IMR-90 (cell line): ENCODE measurements at regions not wholly inside any gene's neighbourhood (a gene's known extent, or its start where the extent isn't known, plus 50 kb on each side); places are given as distances from the start of the nearest gene placed in this dataset.

Source experiments
- ATAC-seq: fragments of 200-7000 bp; cut with Tn5 transposase; 2 replicates; pipeline ENCODE4 v1.9.1; 2020; ENCODE audit warnings: low read depth, mild to moderate bottlenecking, moderate library complexity
- BruUV-seq: library from RNA; stranded (reverse); fragments of 400-500 nt; replicated peaks from 2 replicates; lab custom pipeline; 2021; lab: Mats Ljungman, UMichigan
- CTCF ChIA-PET: fragments of 300-600 bp; formaldehyde crosslinking; extraction: SDS; loops from one replicate; lab custom pipeline; 2021; ENCODE audit warnings: antibody characterized with exemption; lab: Yijun Ruan, JAX
- POLR2A ChIA-PET: fragments of 300-600 bp; sonication (Branson Sonifier 250); formaldehyde crosslinking; loops from one replicate; lab custom pipeline; 2022; ENCODE audit warnings: antibody characterized with exemption; ENCODE audit not compliant: unreplicated experiment; lab: Charles Lee
- DNase-seq: peaks from one replicate; pipeline ENCODE4 v3.0.0; 2013
- H2AFZ ChIP-seq: replicated peaks from 2 replicates; pipeline ENCODE3; 2013; ENCODE audit warnings: low read length, mild to moderate bottlenecking; ENCODE audit not compliant: poor library complexity
- H2AK5ac ChIP-seq: 2 replicates; pipeline ENCODE4 v1.6.1; 2013; ENCODE audit warnings: low read depth, low read length, inconsistent platforms
- H2AK9ac ChIP-seq: replicated peaks from 2 replicates; pipeline ENCODE3; 2013; ENCODE audit warnings: mild to moderate bottlenecking, low read depth, low read length, moderate library complexity; ENCODE audit not compliant: poor library complexity
- H2BK120ac ChIP-seq: 2 replicates; pipeline ENCODE4 v1.6.1; 2013; ENCODE audit warnings: low read depth, low read length, inconsistent platforms
- H2BK15ac ChIP-seq: 3 replicates; pipeline ENCODE4 v1.6.1; 2013; ENCODE audit warnings: low read depth, low read length, inconsistent platforms
- H2BK20ac ChIP-seq: 2 replicates; pipeline ENCODE4 v1.6.1; 2013; ENCODE audit warnings: low read depth, mild to moderate bottlenecking, inconsistent platforms, low read length, moderate library complexity
- H2BK5ac ChIP-seq: 2 replicates; pipeline ENCODE4 v1.6.1; 2013; ENCODE audit warnings: mild to moderate bottlenecking, low read depth, low read length, inconsistent platforms; ENCODE audit not compliant: poor library complexity, severe bottlenecking
- H3K14ac ChIP-seq: replicated peaks from 2 replicates; pipeline ENCODE4 v1.6.1; 2013; ENCODE audit warnings: low read depth, low read length, inconsistent platforms
- H3K18ac ChIP-seq: 2 replicates; pipeline ENCODE4 v1.6.1; 2013; ENCODE audit warnings: low read depth, low read length, control low read depth
- H3K23ac ChIP-seq: 2 replicates; pipeline ENCODE4 v1.6.1; 2013; ENCODE audit warnings: low read depth, low read length, inconsistent platforms
- H3K27ac ChIP-seq: 2 replicates; pipeline ENCODE4 v1.5.1; 2013; ENCODE audit warnings: mild to moderate bottlenecking, control low read depth, low read length; ENCODE audit not compliant: insufficient read depth
- H3K27me3 ChIP-seq: 2 replicates; pipeline ENCODE4 v1.6.1; 2013; ENCODE audit warnings: low read length; ENCODE audit not compliant: control insufficient read depth, insufficient read depth
- H3K36me3 ChIP-seq: 2 replicates; pipeline ENCODE4 v1.6.1; 2013; ENCODE audit warnings: low read length, mixed read lengths; ENCODE audit not compliant: control insufficient read depth, insufficient read depth
- H3K4ac ChIP-seq: 2 replicates; pipeline ENCODE4 v1.6.1; 2013; ENCODE audit warnings: low read depth, low read length, inconsistent platforms
- H3K4me1 ChIP-seq: 2 replicates; pipeline ENCODE4 v1.6.1; 2013; ENCODE audit warnings: low read length, mixed read lengths; ENCODE audit not compliant: control insufficient read depth, insufficient read depth
- H3K4me2 ChIP-seq: 2 replicates; pipeline ENCODE4 v1.6.1; 2013; ENCODE audit warnings: low read depth, mild to moderate bottlenecking, control low read depth, low read length, moderate library complexity
- H3K4me3 ChIP-seq: 2 replicates; pipeline ENCODE4 v1.5.1; 2013; ENCODE audit warnings: low read depth, mild to moderate bottlenecking, control low read depth, low read length, moderate library complexity; ENCODE audit not compliant: insufficient read depth
- H3K56ac ChIP-seq: 2 replicates; pipeline ENCODE4 v1.6.1; 2013; ENCODE audit warnings: low read length, inconsistent platforms; ENCODE audit not compliant: insufficient read depth; ENCODE audit errors: extremely low read depth
- H3K79me1 ChIP-seq, 2 experiments: 2 replicates each; pipeline ENCODE4 v1.6.1; 2013; ENCODE audit warnings: low read length in 2 of 2, inconsistent platforms in 1 of 2, low read depth in 1 of 2
- H3K9ac ChIP-seq: 2 replicates; pipeline ENCODE4 v1.6.1; 2013; ENCODE audit warnings: low read depth, low read length, control low read depth
- H3K9me1 ChIP-seq: 2 replicates; pipeline ENCODE4 v1.6.1; 2013; ENCODE audit warnings: low read length, inconsistent platforms; ENCODE audit not compliant: insufficient read depth
- H3K9me3 ChIP-seq: 2 replicates; pipeline ENCODE4 v1.6.1; 2013; ENCODE audit warnings: low read length; ENCODE audit not compliant: control insufficient read depth, insufficient read depth
- H4K20me1 ChIP-seq: 2 replicates; pipeline ENCODE4 v1.6.1; 2013; ENCODE audit warnings: low read length, inconsistent platforms; ENCODE audit not compliant: insufficient read depth
- H4K5ac ChIP-seq: 2 replicates; pipeline ENCODE4 v1.6.1; 2013; ENCODE audit warnings: mild to moderate bottlenecking, low read depth, low read length, control low read depth
- H4K8ac ChIP-seq, 2 experiments: 2 replicates each; pipeline ENCODE4 v1.6.1; 2013; ENCODE audit warnings: low read depth in 2 of 2, low read length in 2 of 2, control low read depth in 1 of 2, inconsistent platforms in 1 of 2
- H4K91ac ChIP-seq: 2 replicates; pipeline ENCODE4 v1.6.1; 2013; ENCODE audit warnings: low read depth, low read length, inconsistent platforms; ENCODE audit not compliant: insufficient read depth
- NFE2L2 ChIP-seq: fragments of 150-350 bp; IDR thresholded peaks from 2 replicates; pipeline ENCODE4 v1.6.1; 2016; ENCODE audit warnings: low read depth, mild to moderate bottlenecking, low read length
- POLR2A ChIP-seq: IDR thresholded peaks from 2 replicates; pipeline ENCODE4 v1.6.1; 2012; ENCODE audit warnings: mild to moderate bottlenecking, low read depth, low read length
- WGBS, 2 experiments: methylation state at CpG; one replicate each; pipeline versions ENCODE4 v1.1.5 to v1.1.7; 2013; ENCODE audit warnings: missing lambda C conversion rate in 2 of 2; ENCODE audit not compliant: insufficient read length in 1 of 2; ENCODE audit errors: extremely low coverage in 2 of 2; 5-methylcytosine and 5-hydroxymethylcytosine counted together
- dilution Hi-C: fragments of 300-500 bp; cut with HindIII; formaldehyde crosslinking; loops from one replicate; pipeline ENCODE4 v1.14.3; 2018; ENCODE audit warnings: low sequenced_read_pairs; ENCODE audit not compliant: unreplicated experiment
- in situ Hi-C: fragments of 300-500 bp; cut with MboI; formaldehyde crosslinking; loops from 3 replicates; pipeline ENCODE4 v1.14.3; 2019; ENCODE audit warnings: low sequenced_read_pairs, inconsistent platforms, mixed read lengths
- intact Hi-C: fragments of 100-400 bp; cut with micrococcal nuclease; formaldehyde crosslinking; loops from 2 replicates; pipeline ENCODE4 v1.10.0; 2022

DNA sequence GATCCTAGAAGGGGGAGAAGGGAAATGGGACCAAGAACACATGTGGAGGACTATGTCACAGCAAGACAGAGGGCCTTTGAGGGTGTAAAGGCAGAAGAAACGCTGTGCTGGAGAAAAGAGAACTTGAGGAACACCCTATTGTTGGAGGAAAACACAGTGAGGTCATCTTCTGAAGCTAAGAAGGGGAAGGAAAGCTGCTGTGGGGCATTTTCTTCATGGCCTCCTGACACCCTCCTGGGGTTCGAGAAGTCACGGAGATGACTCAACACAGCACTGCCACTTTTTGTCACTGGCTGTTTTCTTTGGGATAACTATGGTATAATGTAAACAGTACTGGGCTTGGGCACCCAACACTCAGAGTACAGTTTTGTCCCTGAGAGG, 492.6 kb upstream of the CADM1 start:
- no peak overlapping the region for H4K91ac ChIP-seq
- H3K79me1 ChIP-seq, result no peaks in the 10 kb centered on the region
- no peak overlapping the region for H2AFZ ChIP-seq
- no peaks in the 10 kb centered on the region for H3K9me3 ChIP-seq
- H3K27me3 ChIP-seq, result no peaks in the 10 kb centered on the region
- H3K9ac ChIP-seq, result no peak overlapping the region
- H2AK9ac ChIP-seq, result no peak overlapping the region
- H3K4me3 ChIP-seq, result no peak overlapping the region
- no peak overlapping the region for H4K8ac ChIP-seq
- intact Hi-C loops (no loop called here), dilution Hi-C loops (no loop called here), in situ Hi-C loops (no loop called here)
- H3K27ac ChIP-seq, result no peak overlapping the region
- no peak overlapping the region for H3K4ac ChIP-seq
- no peak overlapping the region for H2AK5ac ChIP-seq
- H4K20me1 ChIP-seq, result no peaks in the 10 kb centered on the region
- ChIA-PET POLR2A (no interaction called here), CTCF (interaction anchor here (0.9 kb wide), 1 partner anchor 38 kb away, joined by 3 read pairs; no protein-coding TSS in a partner anchor)
- no peak for ATAC-seq
- H2BK5ac ChIP-seq, result no peak overlapping the region
- no TSS peak for BruUV-seq
- no peak overlapping the region for H2BK120ac ChIP-seq
- H3K4me1 ChIP-seq, result no peaks in the 10 kb centered on the region
- no peak overlapping the region for H3K56ac ChIP-seq
- no peaks in the 10 kb centered on the region for H3K9me1 ChIP-seq
- no peak overlapping the region for H2BK15ac ChIP-seq
- whole genome bisulfite sequencing, 2 experiments, result no CpG with 5 or more reads among the region's 3 CpGs
- no peak for DNase-seq
- no peak overlapping the region for H3K18ac ChIP-seq
- no peak overlapping the region for H3K14ac ChIP-seq
- H2BK20ac ChIP-seq, result no peak overlapping the region
- no peak overlapping the region for H3K23ac ChIP-seq
- TF ChIP-seq POLR2A (no peak), NFE2L2 (no peak)
- no peaks in the 10 kb centered on the region for H3K36me3 ChIP-seq
- no peak overlapping the region for H4K5ac ChIP-seq
- H3K4me2 ChIP-seq, result no peak overlapping the region
